Keratinocyte (primary cell): ENCODE measurements at regions not wholly inside any gene's neighbourhood (a gene's known extent, or its start where the extent isn't known, plus 50 kb on each side); places are given as distances from the start of the nearest gene placed in this dataset.

Experiments
- DNase-seq: peaks from one replicate; pipeline ENCODE4 v3.0.0-alpha.2; 2011; ENCODE audit warnings: low read depth, missing footprints, low spot score
- FAIRE-seq: peaks from 2 replicates; lab custom pipeline; 2011; peaks lifted over from hg19 to GRCh38; lab: Jason Lieb, UNC
- H2AFZ ChIP-seq: 2 replicates; pipeline ENCODE4 v1.6.0; 2012; ENCODE audit warnings: low read length, control low read depth, inconsistent platforms; ENCODE audit not compliant: control insufficient read depth
- H3K27ac ChIP-seq: 2 replicates; pipeline ENCODE4 v1.5.1; 2011; ENCODE audit warnings: low read length; ENCODE audit not compliant: control insufficient read depth, insufficient read depth
- H3K27me3 ChIP-seq: 3 replicates; pipeline ENCODE4 v1.6.0; 2011; ENCODE audit warnings: low read length; ENCODE audit not compliant: control insufficient read depth, insufficient read depth; ENCODE audit errors: extremely low read depth
- H3K36me3 ChIP-seq, 2 experiments: 2 replicates in 1 of 2; 3 replicates in 1 of 2; pipeline ENCODE4 v1.5.1; 2011; ENCODE audit warnings: low read length in 2 of 2, mild to moderate bottlenecking in 1 of 2; ENCODE audit not compliant: control insufficient read depth in 2 of 2, insufficient read depth in 2 of 2; ENCODE audit errors: extremely low read depth in 1 of 2
- H3K4me1 ChIP-seq: 3 replicates; pipeline ENCODE4 v1.5.1; 2011; ENCODE audit warnings: low read length; ENCODE audit not compliant: control insufficient read depth, insufficient read depth; ENCODE audit errors: extremely low read depth
- H3K4me2 ChIP-seq: 3 replicates; pipeline ENCODE4 v1.6.0; 2011; ENCODE audit warnings: low read depth, low read length; ENCODE audit not compliant: control insufficient read depth, insufficient read depth; ENCODE audit errors: extremely low read depth
- H3K4me3 ChIP-seq, 3 experiments: fragments of 200-600 bp in 1 of 3; sonication (generic) in 1 of 3; 2 replicates in 2 of 3; 3 replicates in 1 of 3; pipeline ENCODE4 v1.5.1; 2011 to 2016; ENCODE audit warnings: low read length in 3 of 3, mild to moderate bottlenecking in 3 of 3, control low read depth in 2 of 3, inconsistent platforms in 1 of 3, low read depth in 1 of 3, mixed read lengths in 1 of 3, mixed run types in 1 of 3, moderate library complexity in 1 of 3; ENCODE audit not compliant: control insufficient read depth in 2 of 3, insufficient read depth in 2 of 3; ENCODE audit errors: extremely low read depth in 1 of 3
- H3K79me2 ChIP-seq: 2 replicates; pipeline ENCODE4 v1.6.0; 2012; ENCODE audit warnings: low read length; ENCODE audit not compliant: control insufficient read depth, insufficient read depth
- H3K9ac ChIP-seq: 3 replicates; pipeline ENCODE4 v1.6.0; 2011; ENCODE audit warnings: low read length; ENCODE audit not compliant: control insufficient read depth, insufficient read depth; ENCODE audit errors: extremely low read depth
- H3K9me1 ChIP-seq: 3 replicates; pipeline ENCODE4 v1.6.0; 2011; ENCODE audit warnings: low read length; ENCODE audit not compliant: control insufficient read depth, insufficient read depth; ENCODE audit errors: extremely low read depth
- H3K9me3 ChIP-seq: 2 replicates; pipeline ENCODE4 v1.5.1; 2012; ENCODE audit warnings: low read depth, low read length; ENCODE audit not compliant: control insufficient read depth
- H4K20me1 ChIP-seq: 3 replicates; pipeline ENCODE4 v1.6.0; 2011; ENCODE audit warnings: low read length; ENCODE audit not compliant: control insufficient read depth, insufficient read depth; ENCODE audit errors: extremely low read depth
- CTCF ChIP-seq, 3 experiments: IDR thresholded peaks in 1 of 3; conservative IDR thresholded peaks in 1 of 3; optimal IDR thresholded peaks in 1 of 3; 2 replicates in 2 of 3; 3 replicates in 1 of 3; pipeline versions ENCODE3 to v1.5.1; 2011; ENCODE audit warnings: low read length in 3 of 3, mild to moderate bottlenecking in 3 of 3, moderate library complexity in 2 of 3, control low read depth in 1 of 3, inconsistent platforms in 1 of 3; ENCODE audit not compliant: insufficient read depth in 2 of 3; ENCODE audit errors: extremely low read depth in 1 of 3
- EZH2 ChIP-seq: IDR thresholded peaks from one replicate; pipeline ENCODE4 v1.6.1; 2012; ENCODE audit warnings: inconsistent platforms, mild to moderate bottlenecking, low read length, moderate library complexity
- dilution Hi-C: fragments of 300-500 bp; cut with MboI; formaldehyde crosslinking; loops from one replicate; pipeline ENCODE4 v1.7.0; 2020; ENCODE audit warnings: low sequenced_read_pairs; ENCODE audit not compliant: extremely low pct_ligation_motif_present

DNA sequence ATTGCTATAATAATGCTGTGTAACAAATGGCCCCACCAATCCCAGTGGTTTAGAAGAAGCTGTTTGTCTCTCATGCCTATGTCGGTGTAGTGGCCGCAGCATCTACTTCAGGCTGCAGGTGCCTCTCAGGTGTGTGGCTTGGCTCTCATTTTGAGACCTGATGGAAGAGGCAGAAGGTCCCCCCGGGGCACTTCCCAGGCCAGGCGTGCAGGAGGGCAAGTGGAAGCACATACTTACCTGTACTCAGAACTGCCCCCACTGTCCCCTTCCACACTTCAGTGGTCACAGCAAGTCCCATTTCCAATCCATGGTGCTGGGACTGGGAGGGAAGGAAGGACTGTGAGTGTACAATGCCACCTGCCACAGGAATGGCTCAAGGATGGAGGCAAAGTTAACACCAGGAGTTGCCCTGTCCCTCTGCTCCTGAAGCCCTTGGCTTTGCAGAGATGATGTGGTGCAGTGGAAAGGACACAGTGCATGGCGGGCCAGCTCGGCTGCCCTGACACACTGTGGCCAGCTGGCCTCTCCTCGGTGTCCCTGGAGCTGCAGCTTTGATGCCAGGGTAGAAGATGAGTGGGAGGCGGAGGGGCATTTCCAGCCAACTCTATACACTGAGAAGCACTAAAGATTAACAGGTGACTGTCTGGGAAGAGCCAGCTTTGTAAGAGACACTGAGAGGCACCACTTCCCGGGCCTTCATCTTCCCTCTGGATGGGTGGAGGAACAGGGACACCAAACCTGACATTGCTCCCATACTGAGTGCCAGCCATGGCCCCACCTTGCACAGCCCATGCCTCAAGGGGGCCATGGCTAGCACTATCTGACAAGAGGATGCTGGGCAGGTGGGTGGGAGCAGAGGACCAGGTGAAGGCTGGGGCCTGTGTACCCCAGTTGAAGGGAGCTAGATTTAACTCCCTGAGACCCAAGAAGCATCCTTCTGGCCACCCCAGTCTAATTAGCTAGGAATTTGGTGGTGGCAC, 105.9 kb downstream of the METRNL start:
- TF ChIP-seq CTCF (optimal IDR thresholded peaks at IDR 0.05 in 1 of 3, IDR thresholded peaks at IDR 0.05 in 1 of 3, conservative IDR thresholded peaks at IDR 0.05 in 1 of 3; ENCODE audit: extremely low read depth in 1 of 3, insufficient read depth in 2 of 3, low read length in 3 of 3): no peak
- no peak for TF ChIP-seq EZH2
- peaks cover 4% of the 10 kb centered on the region for H3K27me3 ChIP-seq
- H3K9me3 ChIP-seq: no peaks in the 10 kb centered on the region
- H3K9me1 ChIP-seq: no peaks in the 10 kb centered on the region
- H3K36me3 ChIP-seq: no peaks in the 10 kb centered on the region
- no peaks in the 10 kb centered on the region for H3K79me2 ChIP-seq
- H3K4me2 ChIP-seq: no peak overlapping the region
- dilution Hi-C loops: no loop called here
- no peak overlapping the region for H3K9ac ChIP-seq
- H2AFZ ChIP-seq: no peak overlapping the region
- peaks cover 1% of the 10 kb centered on the region for H4K20me1 ChIP-seq
- DNase-seq: no peak
- no peak overlapping the region for H3K4me3 ChIP-seq
- FAIRE-seq: no peak
- H3K4me1 ChIP-seq: no peaks in the 10 kb centered on the region
- H3K27ac ChIP-seq: no peak overlapping the region

- H3K9me1 ChIP-seq: no peaks in the 10 kb centered on the region
- no peak overlapping the region for H3K27ac ChIP-seq
- dilution Hi-C loops: no loop called here
- H4K20me1 ChIP-seq: no peaks in the 10 kb centered on the region
- FAIRE-seq (no peak), DNase-seq (no peak)
- TF ChIP-seq CTCF (optimal IDR thresholded peaks at IDR 0.05 in 1 of 3, IDR thresholded peaks at IDR 0.05 in 1 of 3, conservative IDR thresholded peaks at IDR 0.05 in 1 of 3; ENCODE audit: extremely low read depth in 1 of 3, insufficient read depth in 2 of 3, low read length in 3 of 3) (no peak), EZH2 (no peak)
- peaks cover 4% of the 10 kb centered on the region for H3K27me3 ChIP-seq
- H3K79me2 ChIP-seq: no peaks in the 10 kb centered on the region
- H3K4me2 ChIP-seq: no peak overlapping the region
- H3K4me3 ChIP-seq: no peak overlapping the region
- no peaks in the 10 kb centered on the region for H3K9me3 ChIP-seq
- no peak overlapping the region for H3K9ac ChIP-seq
- H3K4me1 ChIP-seq: no peaks in the 10 kb centered on the region
- H2AFZ ChIP-seq: no peak overlapping the region
- no peaks in the 10 kb centered on the region for H3K36me3 ChIP-seq
Observed at GRCh38 chr17:83186226-83186625, 106.8 kb downstream of the METRNL start.
